ENCODE measurements at regions not wholly inside any gene's neighbourhood (a gene's known extent, or its start where the extent isn't known, plus 50 kb on each side); places are given as distances from the start of the nearest gene placed in this dataset.

GRCh38 chr5:31100781-31101310, 92.6 kb upstream of the CDH6 start:
- no peaks in the 10 kb centered on the region for H3K9me3 ChIP-seq
- H3K4me1 ChIP-seq, result peaks cover 4% of the 10 kb centered on the region
- H3K36me3 ChIP-seq, result no peaks in the 10 kb centered on the region
- H3K4me3 ChIP-seq, result no peak overlapping the region
- TF ChIP-seq CTCF (IDR thresholded peaks at IDR 0.05), result no peak
- no peak for TF ChIP-seq POLR2A (IDR thresholded peaks at IDR 0.05)
- no peak for TF ChIP-seq POLR2AphosphoS5 (IDR thresholded peaks at IDR 0.05; ENCODE audit: insufficient read depth in 1 of 2, low read depth in 1 of 2)
- DNase-seq (ENCODE audit: extremely low spot score in 2 of 2), result no peak
- H3K27ac ChIP-seq, result no peak overlapping the region
- H3K27me3 ChIP-seq, result no peaks in the 10 kb centered on the region
- intact Hi-C loops (cut with DNase I), result no loop called here

GRCh38 chr5:31100047-31100575, 93.4 kb upstream of the CDH6 start:
- DNase-seq (ENCODE audit: extremely low spot score in 2 of 2), result no peak
- intact Hi-C loops (cut with DNase I), result no loop called here
- peaks cover 4% of the 10 kb centered on the region for H3K4me1 ChIP-seq
- TF ChIP-seq POLR2AphosphoS5 (IDR thresholded peaks at IDR 0.05; ENCODE audit: insufficient read depth in 1 of 2, low read depth in 1 of 2) (no peak), POLR2A (IDR thresholded peaks at IDR 0.05) (no peak), CTCF (IDR thresholded peaks at IDR 0.05) (no peak)
- no peak overlapping the region for H3K4me3 ChIP-seq
- H3K27ac ChIP-seq, result no peak overlapping the region
- no peaks in the 10 kb centered on the region for H3K27me3 ChIP-seq
- no peaks in the 10 kb centered on the region for H3K36me3 ChIP-seq
- H3K9me3 ChIP-seq, result no peaks in the 10 kb centered on the region

GRCh38 chr5:31098811-31099210, 94.7 kb upstream of the CDH6 start:
- no peaks in the 10 kb centered on the region for H3K27me3 ChIP-seq
- intact Hi-C loops (cut with DNase I), result no loop called here
- no peak overlapping the region for H3K27ac ChIP-seq
- H3K9me3 ChIP-seq, result no peaks in the 10 kb centered on the region
- no peak overlapping the region for H3K4me3 ChIP-seq
- DNase-seq (ENCODE audit: extremely low spot score in 2 of 2), result no peak
- no peaks in the 10 kb centered on the region for H3K36me3 ChIP-seq
- no peak for TF ChIP-seq CTCF (IDR thresholded peaks at IDR 0.05)
- no peak for TF ChIP-seq POLR2AphosphoS5 (IDR thresholded peaks at IDR 0.05; ENCODE audit: insufficient read depth in 1 of 2, low read depth in 1 of 2)
- no peak for TF ChIP-seq POLR2A (IDR thresholded peaks at IDR 0.05)
- H3K4me1 ChIP-seq, result peaks cover 4% of the 10 kb centered on the region

- Histone ChIP-seq H3K27ac (no peak overlapping the region), H3K4me1 (peaks cover 4% of the 10 kb centered on the region), H3K27me3 (no peaks in the 10 kb centered on the region), H3K36me3 (no peaks in the 10 kb centered on the region), H3K4me3 (no peak overlapping the region), H3K9me3 (no peaks in the 10 kb centered on the region)
- TF ChIP-seq POLR2A (IDR thresholded peaks at IDR 0.05) (no peak), CTCF (IDR thresholded peaks at IDR 0.05) (no peak), POLR2AphosphoS5 (IDR thresholded peaks at IDR 0.05; ENCODE audit: insufficient read depth in 1 of 2, low read depth in 1 of 2) (no peak)
- no peak for DNase-seq (ENCODE audit: extremely low spot score in 2 of 2)
- intact Hi-C loops (cut with DNase I), result no loop called here
Measured at GRCh38 chr5:31097851-31098250, 95.6 kb upstream of the CDH6 start.

- no peaks in the 10 kb centered on the region for H3K27me3 ChIP-seq
- no peak overlapping the region for H3K4me3 ChIP-seq
- H3K4me1 ChIP-seq, result peaks cover 4% of the 10 kb centered on the region
- H3K9me3 ChIP-seq, result no peaks in the 10 kb centered on the region
- no peak for DNase-seq (ENCODE audit: extremely low spot score in 2 of 2)
- H3K27ac ChIP-seq, result no peak overlapping the region
- no peak for TF ChIP-seq POLR2AphosphoS5 (IDR thresholded peaks at IDR 0.05; ENCODE audit: insufficient read depth in 1 of 2, low read depth in 1 of 2)
- no peak for TF ChIP-seq POLR2A (IDR thresholded peaks at IDR 0.05)
- no peak for TF ChIP-seq CTCF (IDR thresholded peaks at IDR 0.05)
- intact Hi-C loops (cut with DNase I), result no loop called here
- no peaks in the 10 kb centered on the region for H3K36me3 ChIP-seq
Measured at GRCh38 chr5:31096238-31096865, 97.1 kb upstream of the CDH6 start.
